BE2C (cell line): ENCODE measurements at regions not wholly inside any gene's neighbourhood (a gene's known extent, or its start where the extent isn't known, plus 50 kb on each side); places are given as distances from the start of the nearest gene placed in this dataset.
"Not testable (repeated sequence)": the region's sequence is repeated elsewhere in the genome, so short reads cannot be mapped to it uniquely, and the experiment has no call there.

Experiments used
- DNase-seq: peaks from one replicate; pipeline ENCODE4 v3.0.0-alpha.2; 2020
- H3K27me3 ChIP-seq: fragments of 250-450 bp; sonication (Bioruptor Pico); 2 replicates; pipeline ENCODE4 v1.5.1; 2020; ENCODE audit warnings: mild to moderate bottlenecking
- H3K36me3 ChIP-seq: fragments of 250-450 bp; sonication (Bioruptor Pico); 2 replicates; pipeline ENCODE4 v1.5.1; 2020; ENCODE audit warnings: mild to moderate bottlenecking
- H3K4me1 ChIP-seq: fragments of 250-450 bp; sonication (Bioruptor Pico); 2 replicates; pipeline ENCODE4 v1.5.1; 2020
- H3K4me3 ChIP-seq: 2 replicates; pipeline ENCODE4 v1.5.1; 2011; ENCODE audit warnings: low read depth, low read length
- H3K9me3 ChIP-seq: fragments of 250-450 bp; sonication (Bioruptor Pico); 2 replicates; pipeline ENCODE4 v1.5.1; 2020
- TF ChIP-seq, protein P1 (sequence below): IDR thresholded peaks from 2 replicates; pipeline ENCODE4 v1.5.1; 2012; ENCODE audit warnings: mild to moderate bottlenecking, low read depth, low read length

DNA sequence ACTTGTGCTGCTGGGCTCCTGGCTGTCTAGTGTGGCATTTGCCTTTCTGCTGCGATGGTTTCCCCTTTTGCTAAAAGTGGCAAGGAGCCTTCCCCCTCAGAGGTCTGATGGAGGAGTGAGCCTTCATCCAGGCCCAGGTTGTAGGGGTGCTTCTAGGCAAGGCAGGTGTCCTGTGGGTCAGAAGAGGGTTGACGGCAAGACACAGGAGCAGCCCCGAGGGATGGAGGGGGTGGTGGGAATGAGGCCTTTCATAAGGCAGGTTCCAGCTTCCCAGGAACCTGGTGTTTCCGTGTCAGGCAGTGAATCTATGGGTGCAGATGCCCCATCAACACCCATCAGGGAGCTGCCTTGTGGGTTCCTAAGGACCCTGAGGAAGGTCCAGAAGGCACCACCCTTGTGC, 63.0 kb upstream of the TAMM41 start:
- no peak for DNase-seq
- Histone ChIP-seq H3K4me3 (no peak overlapping the region), H3K4me1 (no peaks in the 10 kb centered on the region), H3K27me3 (no peaks in the 10 kb centered on the region), H3K9me3 (no peaks in the 10 kb centered on the region), H3K36me3 (no peaks in the 10 kb centered on the region)
- TF ChIP-seq, protein P1, sequence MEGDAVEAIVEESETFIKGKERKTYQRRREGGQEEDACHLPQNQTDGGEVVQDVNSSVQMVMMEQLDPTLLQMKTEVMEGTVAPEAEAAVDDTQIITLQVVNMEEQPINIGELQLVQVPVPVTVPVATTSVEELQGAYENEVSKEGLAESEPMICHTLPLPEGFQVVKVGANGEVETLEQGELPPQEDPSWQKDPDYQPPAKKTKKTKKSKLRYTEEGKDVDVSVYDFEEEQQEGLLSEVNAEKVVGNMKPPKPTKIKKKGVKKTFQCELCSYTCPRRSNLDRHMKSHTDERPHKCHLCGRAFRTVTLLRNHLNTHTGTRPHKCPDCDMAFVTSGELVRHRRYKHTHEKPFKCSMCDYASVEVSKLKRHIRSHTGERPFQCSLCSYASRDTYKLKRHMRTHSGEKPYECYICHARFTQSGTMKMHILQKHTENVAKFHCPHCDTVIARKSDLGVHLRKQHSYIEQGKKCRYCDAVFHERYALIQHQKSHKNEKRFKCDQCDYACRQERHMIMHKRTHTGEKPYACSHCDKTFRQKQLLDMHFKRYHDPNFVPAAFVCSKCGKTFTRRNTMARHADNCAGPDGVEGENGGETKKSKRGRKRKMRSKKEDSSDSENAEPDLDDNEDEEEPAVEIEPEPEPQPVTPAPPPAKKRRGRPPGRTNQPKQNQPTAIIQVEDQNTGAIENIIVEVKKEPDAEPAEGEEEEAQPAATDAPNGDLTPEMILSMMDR = no peak

DNA sequence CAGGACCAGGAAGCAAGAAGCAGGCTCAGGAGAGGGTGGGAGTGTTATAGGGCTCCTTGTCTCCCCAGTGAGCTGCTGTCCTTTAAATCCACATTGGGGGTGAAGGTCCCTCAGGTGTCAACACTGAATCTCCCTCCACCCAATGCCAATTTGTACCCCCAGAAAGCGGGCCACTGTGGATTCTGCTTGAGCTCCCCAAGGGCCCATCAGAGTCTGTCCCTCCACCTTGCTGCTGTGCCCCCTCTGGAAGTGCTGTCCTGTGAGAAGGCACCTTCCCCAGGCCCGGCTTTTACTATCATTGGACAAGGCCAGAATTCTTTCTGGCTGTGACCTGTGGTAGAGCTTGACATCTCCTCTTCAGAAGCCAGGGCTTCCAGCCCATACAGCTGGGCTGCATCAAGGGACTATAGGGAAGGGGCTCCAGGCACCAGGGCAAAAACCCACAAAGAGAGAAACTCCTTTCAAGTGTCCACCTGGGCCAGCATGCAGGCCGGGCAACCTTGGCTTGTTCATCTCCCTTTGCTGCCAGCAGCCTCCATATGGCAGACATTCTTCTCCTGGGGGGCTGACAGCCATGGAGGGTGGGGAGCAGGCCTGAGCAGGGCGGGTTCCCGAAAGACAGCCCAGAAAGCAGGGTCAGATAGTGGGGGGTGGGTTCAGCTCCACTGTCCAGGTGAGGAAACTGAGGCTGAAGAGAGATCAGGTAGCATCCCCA, 63.7 kb upstream of the TAMM41 start:
- H3K27me3 ChIP-seq, H3K4me1 ChIP-seq, H3K4me3 ChIP-seq, DNase-seq, H3K36me3 ChIP-seq, H3K9me3 ChIP-seq: not testable (repeated sequence)

GRCh38 chr3:11910971-11911531, 64.4 kb upstream of the TAMM41 start:
- Histone ChIP-seq H3K27me3 (no peaks in the 10 kb centered on the region), H3K36me3 (no peaks in the 10 kb centered on the region), H3K4me3 (no peak overlapping the region), H3K4me1 (no peaks in the 10 kb centered on the region), H3K9me3 (no peaks in the 10 kb centered on the region)
- TF ChIP-seq, protein P1 = no peak
- no peak for DNase-seq

GRCh38 chr3:11911887-11912286, 65.2 kb upstream of the TAMM41 start:
- H3K27me3 ChIP-seq, H3K36me3 ChIP-seq, H3K9me3 ChIP-seq, H3K4me1 ChIP-seq, DNase-seq, H3K4me3 ChIP-seq: not testable (repeated sequence)

GRCh38 chr3:11913316-11913715, 66.6 kb upstream of the TAMM41 start:
- Histone ChIP-seq H3K27me3 (no peaks in the 10 kb centered on the region), H3K4me1 (no peaks in the 10 kb centered on the region), H3K36me3 (no peaks in the 10 kb centered on the region), H3K9me3 (no peaks in the 10 kb centered on the region), H3K4me3 (no peak overlapping the region)
- TF ChIP-seq, protein P1 = no peak
- DNase-seq = no peak

GRCh38 chr3:11914041-11914440, 67.4 kb upstream of the TAMM41 start:
- Histone ChIP-seq H3K27me3 (no peaks in the 10 kb centered on the region), H3K36me3 (no peaks in the 10 kb centered on the region), H3K4me1 (no peaks in the 10 kb centered on the region), H3K4me3 (no peak overlapping the region), H3K9me3 (no peaks in the 10 kb centered on the region)
- no peak for DNase-seq
- TF ChIP-seq, protein P1 = no peak

DNA sequence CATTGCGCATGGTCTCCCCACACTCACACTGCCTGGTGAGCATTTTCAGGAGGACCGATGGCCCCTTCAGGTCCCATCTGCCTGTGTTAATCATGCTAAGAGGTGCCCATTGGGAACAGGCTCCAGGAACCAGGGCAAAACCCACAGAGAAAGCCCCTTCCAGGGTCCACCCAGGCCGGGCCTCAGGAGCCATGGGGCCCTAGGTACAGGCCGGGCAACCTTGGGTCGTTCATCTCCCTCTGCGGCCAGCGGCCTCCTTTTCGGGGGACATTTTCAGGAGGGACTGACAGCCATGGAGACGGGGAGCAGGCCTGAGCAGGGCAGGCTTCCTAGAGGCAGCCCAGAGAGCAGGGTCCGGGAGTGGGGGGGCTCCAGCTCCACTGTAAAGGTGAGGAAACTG, 68.0 kb upstream of the TAMM41 start:
- no peaks in the 10 kb centered on the region for H3K27me3 ChIP-seq
- TF ChIP-seq, protein P1 = no peak
- H3K9me3 ChIP-seq = no peaks in the 10 kb centered on the region

More for the DNA sequence above, 68.0 kb upstream of the TAMM41 start:
- DNase-seq = no peak
- Histone ChIP-seq H3K4me3 (no peak overlapping the region), H3K36me3 (no peaks in the 10 kb centered on the region), H3K4me1 (no peaks in the 10 kb centered on the region)
